SU-DHL-6 (cell line): ENCODE measurements at regions not wholly inside any gene's neighbourhood (a gene's known extent, or its start where the extent isn't known, plus 50 kb on each side); places are given as distances from the start of the nearest gene placed in this dataset.

Experiments used
- H2AFZ ChIP-seq: fragments of 200-600 bp; sonication (generic); 2 replicates; pipeline ENCODE4 v1.6.1; 2014; ENCODE audit warnings: low read depth, mild to moderate bottlenecking, moderate library complexity, mixed read lengths, antibody characterized with exemption, low read length; ENCODE audit not compliant: severe bottlenecking
- H3F3A ChIP-seq: fragments of 200-600 bp; shearing (Covaris generic); 2 replicates; pipeline ENCODE4 v1.6.0; 2016; ENCODE audit warnings: antibody characterized with exemption, mild to moderate bottlenecking; ENCODE audit not compliant: insufficient read depth
- H3K27ac ChIP-seq: fragments of 200-600 bp; sonication (generic); 2 replicates; pipeline ENCODE4 v1.5.1; 2016; ENCODE audit warnings: low read depth, mild to moderate bottlenecking, low read length, moderate library complexity, mixed read lengths
- H3K27me3 ChIP-seq: fragments of 200-600 bp; sonication (generic), shearing (Covaris generic); 2 replicates; pipeline ENCODE4 v1.6.0; 2014; ENCODE audit warnings: mild to moderate bottlenecking, low read length
- H3K36me3 ChIP-seq: fragments of 200-600 bp; sonication (generic); 2 replicates; pipeline ENCODE4 v1.6.1; 2014; ENCODE audit warnings: mild to moderate bottlenecking, low read length, mixed read lengths
- H3K4me2 ChIP-seq: fragments of 300-600, 200-600 bp; shearing (Covaris generic), sonication (generic); 2 replicates; pipeline ENCODE4 v1.6.0; 2014; ENCODE audit warnings: low read length, low read depth, mild to moderate bottlenecking; ENCODE audit not compliant: poor library complexity, severe bottlenecking
- H3K4me3 ChIP-seq: fragments of 200-600 bp; sonication (generic); 2 replicates; pipeline ENCODE4 v1.5.1; 2014; ENCODE audit warnings: antibody characterized with exemption, low read length, mild to moderate bottlenecking, mixed read lengths; ENCODE audit not compliant: insufficient read depth, poor library complexity, severe bottlenecking
- H3K79me2 ChIP-seq: fragments of 200-600 bp; sonication (generic); 2 replicates; pipeline ENCODE4 v1.6.1; 2014; ENCODE audit warnings: mild to moderate bottlenecking, low read length, moderate library complexity; ENCODE audit not compliant: insufficient read depth
- H3K9ac ChIP-seq: fragments of 200-600 bp; sonication (generic); 2 replicates; pipeline ENCODE4 v1.7.0; 2014; ENCODE audit warnings: mild to moderate bottlenecking, low read length
- H3K9me2 ChIP-seq: fragments of 200-600 bp; sonication (generic); replicated peaks from 2 replicates; pipeline ENCODE4 v1.6.1; 2014; ENCODE audit warnings: low read length; ENCODE audit not compliant: insufficient read depth
- H3K9me3 ChIP-seq: fragments of 200-600 bp; sonication (generic); 2 replicates; pipeline ENCODE4 v1.6.1; 2014; ENCODE audit warnings: low read length, mixed read lengths; ENCODE audit not compliant: insufficient read depth
- H4K20me1 ChIP-seq: fragments of 200-600 bp; sonication (generic); 2 replicates; pipeline ENCODE4 v1.6.1; 2014; ENCODE audit warnings: low read depth, mild to moderate bottlenecking, antibody characterized with exemption, low read length, moderate library complexity, mixed read lengths
- EZH2phosphoT487 ChIP-seq: fragments of 200-600 bp; sonication (generic), shearing (Covaris generic); conservative IDR thresholded peaks from 2 replicates; pipeline ENCODE4 v1.6.1; 2018; ENCODE audit warnings: mild to moderate bottlenecking, antibody characterized with exemption, low read length, moderate library complexity, mixed read lengths
- TF ChIP-seq, protein P1 (sequence below): fragments of 200-600 bp; sonication (generic); IDR thresholded peaks from one replicate; pipeline ENCODE4 v1.5.1; 2017; ENCODE audit warnings: antibody characterized with exemption, mild to moderate bottlenecking, low read length, moderate library complexity; ENCODE audit not compliant: insufficient read depth, poor library complexity, severe bottlenecking

DNA sequence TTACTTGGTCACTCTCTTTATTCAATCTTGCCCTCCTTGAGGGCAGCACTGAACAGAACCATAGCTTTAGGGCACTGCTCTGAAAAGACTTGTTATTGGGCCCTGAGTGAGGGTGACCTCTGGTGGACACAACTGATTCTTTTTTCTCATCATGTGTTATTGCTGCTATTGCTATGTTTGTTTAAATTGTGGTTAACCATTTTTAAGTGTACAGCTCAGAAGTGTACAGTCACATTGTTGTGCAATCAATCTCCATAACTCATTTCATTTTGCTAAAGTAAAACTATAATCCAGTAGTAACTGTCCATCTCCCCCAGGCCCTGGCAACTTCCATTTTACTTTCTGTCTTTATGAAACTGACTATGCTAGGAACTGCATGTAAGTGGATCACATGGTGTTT is 351.1 kb upstream of the RIOK2 start:
- Histone ChIP-seq H3K27me3 (no peaks in the 10 kb centered on the region), H2AFZ (no peak overlapping the region), H3K79me2 (no peaks in the 10 kb centered on the region), H3K36me3 (no peaks in the 10 kb centered on the region), H3K9ac (no peak overlapping the region), H3K4me2 (no peak overlapping the region), H4K20me1 (no peaks in the 10 kb centered on the region), H3K27ac (no peak overlapping the region), H3K9me2 (no peaks in the 10 kb centered on the region), H3F3A (no peaks in the 10 kb centered on the region), H3K9me3 (no peaks in the 10 kb centered on the region), H3K4me3 (no peak overlapping the region)
- TF ChIP-seq EZH2phosphoT487, result no peak
- TF ChIP-seq, protein P1, sequence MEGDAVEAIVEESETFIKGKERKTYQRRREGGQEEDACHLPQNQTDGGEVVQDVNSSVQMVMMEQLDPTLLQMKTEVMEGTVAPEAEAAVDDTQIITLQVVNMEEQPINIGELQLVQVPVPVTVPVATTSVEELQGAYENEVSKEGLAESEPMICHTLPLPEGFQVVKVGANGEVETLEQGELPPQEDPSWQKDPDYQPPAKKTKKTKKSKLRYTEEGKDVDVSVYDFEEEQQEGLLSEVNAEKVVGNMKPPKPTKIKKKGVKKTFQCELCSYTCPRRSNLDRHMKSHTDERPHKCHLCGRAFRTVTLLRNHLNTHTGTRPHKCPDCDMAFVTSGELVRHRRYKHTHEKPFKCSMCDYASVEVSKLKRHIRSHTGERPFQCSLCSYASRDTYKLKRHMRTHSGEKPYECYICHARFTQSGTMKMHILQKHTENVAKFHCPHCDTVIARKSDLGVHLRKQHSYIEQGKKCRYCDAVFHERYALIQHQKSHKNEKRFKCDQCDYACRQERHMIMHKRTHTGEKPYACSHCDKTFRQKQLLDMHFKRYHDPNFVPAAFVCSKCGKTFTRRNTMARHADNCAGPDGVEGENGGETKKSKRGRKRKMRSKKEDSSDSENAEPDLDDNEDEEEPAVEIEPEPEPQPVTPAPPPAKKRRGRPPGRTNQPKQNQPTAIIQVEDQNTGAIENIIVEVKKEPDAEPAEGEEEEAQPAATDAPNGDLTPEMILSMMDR, result peak; percentile 37

DNA sequence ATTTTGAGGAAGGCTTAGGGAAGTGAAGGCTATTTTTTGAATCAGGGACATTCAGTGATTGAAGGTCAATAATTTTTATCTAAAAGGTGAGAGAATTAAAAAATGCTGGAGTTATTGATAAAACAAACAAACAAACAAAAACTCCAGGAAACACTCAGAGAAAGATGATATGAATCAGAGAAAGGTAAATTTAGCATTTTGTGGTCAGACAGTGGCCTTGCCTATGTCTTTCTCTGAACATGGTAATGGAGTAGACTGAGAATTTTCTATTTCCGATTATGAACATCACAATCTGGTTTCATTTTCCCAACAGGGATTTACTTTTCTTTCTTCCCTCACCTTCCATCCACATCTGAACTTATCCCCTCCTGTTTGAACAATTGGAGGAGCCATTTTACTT is 353.6 kb upstream of the RIOK2 start:
- no peak overlapping the region for H3K4me3 ChIP-seq
- H3K9ac ChIP-seq, result no peak overlapping the region
- no peak for TF ChIP-seq EZH2phosphoT487
- TF ChIP-seq, protein P1, result no peak
- no peaks in the 10 kb centered on the region for H3K36me3 ChIP-seq
- H3K9me3 ChIP-seq, result no peaks in the 10 kb centered on the region
- H3K27me3 ChIP-seq, result no peaks in the 10 kb centered on the region
- no peaks in the 10 kb centered on the region for H3F3A ChIP-seq
- H3K79me2 ChIP-seq, result no peaks in the 10 kb centered on the region
- H3K4me2 ChIP-seq, result no peak overlapping the region
- no peaks in the 10 kb centered on the region for H4K20me1 ChIP-seq
- no peak overlapping the region for H3K27ac ChIP-seq
- H2AFZ ChIP-seq, result no peak overlapping the region
- no peaks in the 10 kb centered on the region for H3K9me2 ChIP-seq

DNA sequence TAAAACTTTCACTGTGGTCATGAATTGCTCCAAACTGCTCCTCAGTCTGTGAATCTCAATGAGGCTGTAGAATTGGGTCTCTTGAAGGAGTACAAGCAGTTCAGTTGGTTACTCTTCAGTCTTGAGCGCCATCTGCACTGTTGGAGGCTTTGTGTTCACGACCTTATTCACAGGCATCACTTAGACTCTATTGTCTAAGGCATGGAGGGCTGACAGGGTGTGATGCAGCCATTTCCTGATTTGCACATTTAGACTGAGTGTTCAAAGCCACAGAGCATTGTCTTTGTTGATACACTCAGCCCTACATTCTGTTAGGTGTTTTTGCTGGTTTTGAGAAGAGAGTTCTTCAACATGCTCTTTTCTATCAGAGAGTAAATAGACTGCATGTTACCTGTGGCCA is 355.9 kb upstream of the RIOK2 start:
- no peak overlapping the region for H2AFZ ChIP-seq
- H3K9ac ChIP-seq, result no peak overlapping the region
- H3F3A ChIP-seq, result no peaks in the 10 kb centered on the region
- H4K20me1 ChIP-seq, result no peaks in the 10 kb centered on the region
- TF ChIP-seq, protein P1, result no peak
- TF ChIP-seq EZH2phosphoT487, result no peak
- H3K9me2 ChIP-seq, result no peaks in the 10 kb centered on the region
- no peaks in the 10 kb centered on the region for H3K9me3 ChIP-seq
- no peak overlapping the region for H3K4me2 ChIP-seq
- no peak overlapping the region for H3K27ac ChIP-seq
- no peaks in the 10 kb centered on the region for H3K36me3 ChIP-seq
- no peaks in the 10 kb centered on the region for H3K27me3 ChIP-seq
- H3K79me2 ChIP-seq, result no peaks in the 10 kb centered on the region
- no peak overlapping the region for H3K4me3 ChIP-seq
